AG04449 (cell line): ENCODE measurements at regions not wholly inside any gene's neighbourhood (a gene's known extent, or its start where the extent isn't known, plus 50 kb on each side); places are given as distances from the start of the nearest gene placed in this dataset.

Experiments
- CTCF ChIA-PET: fragments of 350-600 bp; formaldehyde crosslinking; extraction: SDS; loops from one replicate; lab custom pipeline; 2021; ENCODE audit warnings: antibody characterized with exemption; lab: Yijun Ruan, JAX
- POLR2A ChIA-PET: fragments of 400-600, 350-600 bp; formaldehyde crosslinking; extraction: SDS; loops from one replicate; lab custom pipeline; 2020; ENCODE audit warnings: antibody characterized with exemption, inconsistent platforms; lab: Yijun Ruan, JAX
- DNase-seq: peaks from one replicate; pipeline ENCODE4 v3.0.0-alpha.2; 2010; ENCODE audit warnings: low read depth, low spot score
- H3K4me3 ChIP-seq: 2 replicates; pipeline ENCODE4 v1.5.1; 2011; ENCODE audit warnings: low read depth, mild to moderate bottlenecking, control low read depth, low read length
- TF ChIP-seq, protein P1 (sequence below): IDR thresholded peaks from one replicate; pipeline ENCODE4 v1.5.1; 2011; ENCODE audit warnings: mild to moderate bottlenecking, moderate library complexity, low read length, control low read depth, inconsistent platforms; ENCODE audit not compliant: insufficient read depth; ENCODE audit errors: missing control alignments

DNA sequence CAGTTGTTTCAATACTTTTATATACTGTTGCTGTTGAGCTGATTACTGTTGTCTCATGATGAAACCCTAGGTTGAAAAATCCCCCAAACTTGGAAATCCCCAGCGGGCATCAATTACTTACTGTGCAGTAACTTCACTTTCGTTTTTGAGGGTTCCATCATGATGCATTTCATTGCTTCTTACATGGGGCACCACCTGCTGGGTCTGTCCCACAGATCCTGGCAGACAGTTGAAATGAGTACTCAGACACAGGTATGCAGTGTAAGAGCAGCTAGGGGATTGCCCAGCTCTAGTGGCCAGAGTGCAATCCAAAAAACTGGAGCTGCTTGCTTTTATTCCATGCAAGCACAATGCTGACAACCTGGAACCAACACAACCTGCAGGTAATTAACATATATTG is 132.5 kb upstream of the ZNF91 start:
- ChIA-PET POLR2A (no interaction called here), CTCF (no interaction called here)
- TF ChIP-seq, protein P1, sequence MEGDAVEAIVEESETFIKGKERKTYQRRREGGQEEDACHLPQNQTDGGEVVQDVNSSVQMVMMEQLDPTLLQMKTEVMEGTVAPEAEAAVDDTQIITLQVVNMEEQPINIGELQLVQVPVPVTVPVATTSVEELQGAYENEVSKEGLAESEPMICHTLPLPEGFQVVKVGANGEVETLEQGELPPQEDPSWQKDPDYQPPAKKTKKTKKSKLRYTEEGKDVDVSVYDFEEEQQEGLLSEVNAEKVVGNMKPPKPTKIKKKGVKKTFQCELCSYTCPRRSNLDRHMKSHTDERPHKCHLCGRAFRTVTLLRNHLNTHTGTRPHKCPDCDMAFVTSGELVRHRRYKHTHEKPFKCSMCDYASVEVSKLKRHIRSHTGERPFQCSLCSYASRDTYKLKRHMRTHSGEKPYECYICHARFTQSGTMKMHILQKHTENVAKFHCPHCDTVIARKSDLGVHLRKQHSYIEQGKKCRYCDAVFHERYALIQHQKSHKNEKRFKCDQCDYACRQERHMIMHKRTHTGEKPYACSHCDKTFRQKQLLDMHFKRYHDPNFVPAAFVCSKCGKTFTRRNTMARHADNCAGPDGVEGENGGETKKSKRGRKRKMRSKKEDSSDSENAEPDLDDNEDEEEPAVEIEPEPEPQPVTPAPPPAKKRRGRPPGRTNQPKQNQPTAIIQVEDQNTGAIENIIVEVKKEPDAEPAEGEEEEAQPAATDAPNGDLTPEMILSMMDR = no peak
- no peak for DNase-seq
- no peak overlapping the region for H3K4me3 ChIP-seq

DNA sequence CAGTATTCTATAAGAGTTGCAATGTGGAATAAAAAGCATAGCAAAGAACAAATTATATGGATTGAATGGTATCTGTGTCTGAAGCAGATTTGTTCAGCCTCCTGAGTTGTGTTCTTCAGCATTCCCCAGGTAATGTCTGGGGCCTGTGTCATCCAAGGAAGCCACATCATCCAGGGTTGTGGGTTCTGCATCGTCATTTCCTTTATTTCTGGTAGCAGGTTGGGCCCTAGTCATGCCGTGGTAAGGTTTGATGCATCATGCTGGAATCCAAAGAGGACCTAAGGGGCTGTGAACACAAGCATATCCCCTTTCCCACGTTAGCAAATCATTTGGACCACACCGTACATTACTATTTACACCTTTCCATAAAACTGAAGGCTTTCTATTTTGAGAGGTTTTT is 131.0 kb upstream of the ZNF91 start:
- DNase-seq = no peak
- POLR2A ChIA-PET = no interaction called here
- TF ChIP-seq, protein P1 = no peak
- CTCF ChIA-PET = no interaction called here
- H3K4me3 ChIP-seq = no peak overlapping the region

DNA sequence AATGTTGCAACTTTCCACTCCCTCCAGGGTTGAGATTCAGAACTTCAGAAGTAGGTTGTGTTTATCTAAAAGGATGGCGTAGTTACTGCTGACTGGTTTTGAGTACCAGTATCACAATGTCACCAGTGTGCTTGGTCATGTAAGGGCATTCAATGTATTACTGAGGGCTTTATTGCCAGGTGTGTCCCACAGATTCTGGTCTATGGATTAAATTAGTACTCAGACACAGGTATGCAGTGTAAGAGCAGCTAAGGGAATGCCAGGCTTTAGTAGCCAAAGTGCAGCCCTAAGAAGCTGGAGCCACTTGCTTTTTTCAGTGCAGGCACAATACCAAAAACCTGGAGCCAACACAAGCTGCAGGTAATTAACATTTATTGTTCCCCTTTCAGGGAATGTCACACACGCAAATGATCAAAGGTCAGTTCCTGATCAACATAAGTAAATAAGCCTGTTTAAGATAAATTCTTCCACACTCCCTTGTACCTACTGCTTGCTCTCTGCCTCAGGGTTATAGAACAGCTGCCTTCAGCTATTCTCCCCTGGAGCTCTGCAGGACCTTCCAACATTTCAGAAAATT is 130.1 kb upstream of the ZNF91 start:
- TF ChIP-seq, protein P1 = no peak
- no peak overlapping the region for H3K4me3 ChIP-seq
- no peak for DNase-seq
- CTCF ChIA-PET = no interaction called here
- POLR2A ChIA-PET = no interaction called here

DNA sequence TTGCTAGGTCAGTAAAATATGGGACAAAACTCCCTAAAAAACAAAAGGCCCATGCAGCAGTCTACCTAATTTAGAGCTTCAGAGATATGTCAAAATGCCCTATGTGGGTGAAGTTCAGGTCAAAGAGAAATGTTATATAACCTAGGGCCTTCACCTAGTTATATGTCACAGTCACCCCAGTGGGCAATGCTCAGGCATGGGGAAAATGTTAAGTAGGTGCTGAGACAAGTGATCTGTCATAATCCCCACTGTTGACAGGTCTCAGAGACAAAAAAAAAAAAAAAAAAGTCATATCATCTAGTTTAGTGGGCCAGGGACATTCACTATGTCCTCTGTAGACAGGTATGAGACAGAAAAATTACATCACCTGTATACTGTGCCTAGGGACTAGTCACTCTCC is 128.6 kb upstream of the ZNF91 start:
- TF ChIP-seq, protein P1 = no peak
- POLR2A ChIA-PET = no interaction called here
- CTCF ChIA-PET = no interaction called here
- DNase-seq = no peak
- H3K4me3 ChIP-seq = no peak overlapping the region

DNA sequence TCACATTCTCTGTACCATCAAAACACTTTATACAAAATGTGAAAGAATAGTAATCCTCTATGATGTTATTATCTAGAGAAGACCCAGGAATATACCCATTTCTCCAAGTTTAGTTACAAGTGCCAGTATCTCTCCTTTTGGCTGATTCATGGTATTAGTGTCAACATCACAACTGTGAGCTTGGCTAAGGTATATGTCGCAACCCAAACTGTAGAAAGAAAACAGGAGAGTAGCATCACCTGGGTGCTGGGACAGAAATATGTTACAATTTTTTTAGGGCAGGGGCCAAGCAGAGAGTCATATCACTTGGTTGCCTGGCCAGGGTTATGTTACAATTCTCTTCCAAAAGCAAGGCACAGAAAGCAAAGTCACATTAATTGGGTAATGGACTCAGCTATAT is 127.2 kb upstream of the ZNF91 start:
- no peak for DNase-seq
- ChIA-PET CTCF (no interaction called here), POLR2A (no interaction called here)
- TF ChIP-seq, protein P1 = no peak
- H3K4me3 ChIP-seq = no peak overlapping the region

DNA sequence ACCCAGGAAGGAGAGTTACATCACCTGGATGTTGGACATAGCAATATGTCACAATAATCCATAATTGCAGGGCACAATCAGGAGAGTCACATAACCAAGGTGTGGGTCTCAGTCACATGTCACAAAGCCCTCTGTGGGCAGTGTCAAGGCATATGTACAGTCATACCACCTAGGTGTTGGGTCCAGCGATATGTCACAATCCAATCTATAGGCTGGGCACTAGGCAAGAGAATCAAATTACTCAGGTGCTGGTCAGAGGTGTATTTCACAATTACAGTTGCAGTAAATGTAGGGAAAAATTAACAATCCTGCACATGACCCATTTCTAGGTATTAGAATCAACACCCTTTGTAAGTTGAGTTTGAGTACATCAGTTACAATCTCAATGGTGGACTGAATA is 126.2 kb upstream of the ZNF91 start:
- DNase-seq = no peak
- no peak overlapping the region for H3K4me3 ChIP-seq
- TF ChIP-seq, protein P1 = no peak
- ChIA-PET POLR2A (no interaction called here), CTCF (no interaction called here)
